Kidney tubule cell (primary cell): ENCODE measurements at regions not wholly inside any gene's neighbourhood (a gene's known extent, or its start where the extent isn't known, plus 50 kb on each side); places are given as distances from the start of the nearest gene placed in this dataset.

ENCODE experiments used
- DNase-seq: peaks from one replicate; pipeline ENCODE4 v3.0.0-alpha.2; 2018; ENCODE audit warnings: low spot score

GRCh38 chr7:38070718-38071117 is 107.3 kb upstream of the STARD3NL start:
- peak; percentile 4 for DNase-seq

- DNase-seq: no peak
Observed at GRCh38 chr7:38086857-38087256, 91.2 kb upstream of the STARD3NL start.

- no peak for DNase-seq
Observed at GRCh38 chr7:38102507-38102906, 75.5 kb upstream of the STARD3NL start.

- peak; percentile 57 for DNase-seq
Observed at GRCh38 chr7:38105874-38106483, 72.1 kb upstream of the STARD3NL start.

- DNase-seq: peak; percentile 76
Observed at GRCh38 chr7:38107486-38107893, 70.6 kb upstream of the STARD3NL start.

- DNase-seq: no peak
Observed at GRCh38 chr7:38112075-38112474, 66.0 kb upstream of the STARD3NL start.

- no peak for DNase-seq
Observed at GRCh38 chr7:38120076-38120475, 58.0 kb upstream of the STARD3NL start.

- DNase-seq: no peak
Observed at GRCh38 chr7:38122501-38122900, 55.5 kb upstream of the STARD3NL start.

- no peak for DNase-seq
Observed at GRCh38 chr7:38123494-38123893, 54.6 kb upstream of the STARD3NL start.

- no peak for DNase-seq
Observed at GRCh38 chr7:38127216-38128207, 50.5 kb upstream of the STARD3NL start.
